ENCODE measurements at regions not wholly inside any gene's neighbourhood (a gene's known extent, or its start where the extent isn't known, plus 50 kb on each side); places are given as distances from the start of the nearest gene placed in this dataset.
"Not testable (repeated sequence)": the region's sequence is repeated elsewhere in the genome, so short reads cannot be mapped to it uniquely, and the experiment has no call there.

DNA sequence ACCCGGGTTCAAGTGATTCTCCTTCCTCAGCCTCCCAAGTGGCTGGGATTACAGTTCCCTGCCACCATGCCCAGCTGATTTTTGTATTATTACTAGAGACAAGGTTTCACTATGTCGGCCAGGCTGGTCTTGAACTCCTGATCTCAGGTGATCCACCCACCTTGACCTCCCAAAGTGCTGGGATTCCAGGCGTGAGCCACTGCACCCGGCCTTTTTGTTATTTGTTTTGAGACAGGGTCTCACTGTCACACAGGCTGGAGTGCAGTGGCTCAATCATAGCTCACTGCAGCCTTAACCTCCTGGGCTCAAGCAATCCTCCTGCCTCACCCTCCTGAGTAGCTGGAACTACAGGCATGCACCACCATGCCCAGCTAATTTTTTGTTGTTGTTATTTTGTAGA, 104.8 kb upstream of the CARD11 start:
- TF ChIP-seq, protein P1, sequence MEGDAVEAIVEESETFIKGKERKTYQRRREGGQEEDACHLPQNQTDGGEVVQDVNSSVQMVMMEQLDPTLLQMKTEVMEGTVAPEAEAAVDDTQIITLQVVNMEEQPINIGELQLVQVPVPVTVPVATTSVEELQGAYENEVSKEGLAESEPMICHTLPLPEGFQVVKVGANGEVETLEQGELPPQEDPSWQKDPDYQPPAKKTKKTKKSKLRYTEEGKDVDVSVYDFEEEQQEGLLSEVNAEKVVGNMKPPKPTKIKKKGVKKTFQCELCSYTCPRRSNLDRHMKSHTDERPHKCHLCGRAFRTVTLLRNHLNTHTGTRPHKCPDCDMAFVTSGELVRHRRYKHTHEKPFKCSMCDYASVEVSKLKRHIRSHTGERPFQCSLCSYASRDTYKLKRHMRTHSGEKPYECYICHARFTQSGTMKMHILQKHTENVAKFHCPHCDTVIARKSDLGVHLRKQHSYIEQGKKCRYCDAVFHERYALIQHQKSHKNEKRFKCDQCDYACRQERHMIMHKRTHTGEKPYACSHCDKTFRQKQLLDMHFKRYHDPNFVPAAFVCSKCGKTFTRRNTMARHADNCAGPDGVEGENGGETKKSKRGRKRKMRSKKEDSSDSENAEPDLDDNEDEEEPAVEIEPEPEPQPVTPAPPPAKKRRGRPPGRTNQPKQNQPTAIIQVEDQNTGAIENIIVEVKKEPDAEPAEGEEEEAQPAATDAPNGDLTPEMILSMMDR (conservative IDR thresholded peaks at IDR 0.05 in 1 of 2, IDR thresholded peaks at IDR 0.05 in 1 of 2; ENCODE audit: low read depth in 1 of 2, low read length in 2 of 2) = not testable (repeated sequence)
- not testable (repeated sequence) for TF ChIP-seq EZH2 (IDR thresholded peaks at IDR 0.05; ENCODE audit: low read length, missing control alignments)

Data from fibroblast of lung (primary cell).